ENCODE measurements at regions not wholly inside any gene's neighbourhood (a gene's known extent, or its start where the extent isn't known, plus 50 kb on each side); places are given as distances from the start of the nearest gene placed in this dataset.
"Not testable (repeated sequence)": the region's sequence is repeated elsewhere in the genome, so short reads cannot be mapped to it uniquely, and the experiment has no call there.

DNA sequence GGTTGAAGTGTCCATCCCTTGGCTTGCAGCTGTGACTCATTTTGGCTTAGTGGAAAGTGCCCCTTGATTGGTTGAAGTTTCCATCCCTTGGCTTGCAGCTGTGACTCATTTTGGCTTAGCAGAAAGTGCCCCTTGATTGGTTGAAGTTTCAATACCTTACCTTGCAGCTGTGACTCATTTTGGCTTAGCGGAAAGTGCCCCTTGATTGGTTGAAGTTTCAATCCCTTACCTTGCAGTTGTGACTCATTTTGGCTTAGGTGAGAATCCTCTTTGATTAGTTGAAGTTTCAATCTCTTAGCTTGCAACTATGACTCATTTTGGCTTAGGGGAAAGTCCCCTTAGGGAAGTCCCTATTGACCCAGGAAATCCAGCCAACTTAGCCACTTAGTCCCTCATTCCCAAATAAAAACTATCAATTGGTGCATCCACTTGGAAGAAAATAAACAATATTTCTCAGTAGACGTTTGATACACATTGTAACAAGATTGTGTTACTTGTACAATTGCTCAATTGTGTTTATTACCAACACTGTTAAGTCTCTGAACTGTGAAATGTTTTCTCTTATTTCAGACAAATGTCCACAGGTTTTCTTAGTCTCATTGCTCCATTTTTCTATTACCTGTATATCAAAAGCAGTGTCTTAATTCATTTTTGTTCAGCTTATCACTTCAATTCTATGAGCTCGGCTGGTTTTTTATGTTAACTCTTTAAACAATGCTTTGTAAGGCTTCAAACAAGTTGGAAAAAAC is 2308.8 kb upstream of the ACO1 start:
- no peak for DNase-seq (ENCODE audit: low read depth)
- no peak overlapping the region for H3K4me3 ChIP-seq (ENCODE audit: low read depth, low read length)
- TF ChIP-seq, protein P1, sequence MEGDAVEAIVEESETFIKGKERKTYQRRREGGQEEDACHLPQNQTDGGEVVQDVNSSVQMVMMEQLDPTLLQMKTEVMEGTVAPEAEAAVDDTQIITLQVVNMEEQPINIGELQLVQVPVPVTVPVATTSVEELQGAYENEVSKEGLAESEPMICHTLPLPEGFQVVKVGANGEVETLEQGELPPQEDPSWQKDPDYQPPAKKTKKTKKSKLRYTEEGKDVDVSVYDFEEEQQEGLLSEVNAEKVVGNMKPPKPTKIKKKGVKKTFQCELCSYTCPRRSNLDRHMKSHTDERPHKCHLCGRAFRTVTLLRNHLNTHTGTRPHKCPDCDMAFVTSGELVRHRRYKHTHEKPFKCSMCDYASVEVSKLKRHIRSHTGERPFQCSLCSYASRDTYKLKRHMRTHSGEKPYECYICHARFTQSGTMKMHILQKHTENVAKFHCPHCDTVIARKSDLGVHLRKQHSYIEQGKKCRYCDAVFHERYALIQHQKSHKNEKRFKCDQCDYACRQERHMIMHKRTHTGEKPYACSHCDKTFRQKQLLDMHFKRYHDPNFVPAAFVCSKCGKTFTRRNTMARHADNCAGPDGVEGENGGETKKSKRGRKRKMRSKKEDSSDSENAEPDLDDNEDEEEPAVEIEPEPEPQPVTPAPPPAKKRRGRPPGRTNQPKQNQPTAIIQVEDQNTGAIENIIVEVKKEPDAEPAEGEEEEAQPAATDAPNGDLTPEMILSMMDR (IDR thresholded peaks at IDR 0.05; ENCODE audit: insufficient read depth, low read length) = no peak

DNA sequence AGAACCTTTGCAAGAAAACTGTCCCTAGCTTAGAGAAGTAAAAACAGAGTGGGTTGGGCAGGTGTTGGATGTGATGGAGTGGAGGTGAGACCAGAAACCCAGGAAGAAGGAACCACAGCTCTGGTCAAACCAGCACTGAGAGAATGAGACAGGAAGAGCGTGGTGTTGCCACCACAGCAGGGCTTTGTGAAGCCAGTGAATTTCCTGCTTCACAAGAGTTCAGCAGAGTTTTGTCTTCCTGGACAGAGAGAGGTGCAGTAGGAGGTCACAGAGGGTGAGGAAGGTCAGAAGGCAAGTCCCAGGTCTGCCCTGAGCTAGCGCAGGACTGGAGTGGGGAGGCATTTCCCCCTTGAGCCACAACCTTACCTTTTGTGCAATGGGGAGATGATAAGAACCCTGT is 2306.2 kb upstream of the ACO1 start:
- TF ChIP-seq, protein P1 (IDR thresholded peaks at IDR 0.05; ENCODE audit: insufficient read depth, low read length) = no peak
- H3K4me3 ChIP-seq (ENCODE audit: low read depth, low read length) = no peak overlapping the region
- DNase-seq (ENCODE audit: low read depth) = no peak

DNA sequence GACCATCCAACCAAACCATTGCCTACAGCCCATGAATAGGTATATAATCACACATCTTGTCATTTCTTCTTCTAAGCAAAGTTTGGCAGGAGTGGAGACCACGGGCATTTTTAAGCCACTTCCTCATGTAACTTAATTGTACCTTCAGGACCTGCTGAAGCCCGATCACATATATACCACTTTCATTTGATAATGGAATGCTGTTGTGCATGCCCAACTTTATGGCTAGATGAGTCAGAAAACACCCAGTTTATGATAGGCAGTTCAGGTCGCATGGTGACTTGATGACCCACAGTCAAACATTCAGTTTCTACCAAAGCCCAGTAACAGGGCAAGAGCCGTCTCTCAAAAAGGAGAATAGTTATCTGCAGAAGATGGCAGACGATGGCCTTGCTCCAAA is 2295.0 kb upstream of the ACO1 start:
- TF ChIP-seq, protein P1 (IDR thresholded peaks at IDR 0.05; ENCODE audit: insufficient read depth, low read length) = no peak
- DNase-seq (ENCODE audit: low read depth) = no peak
- H3K4me3 ChIP-seq (ENCODE audit: low read depth, low read length) = no peak overlapping the region

DNA sequence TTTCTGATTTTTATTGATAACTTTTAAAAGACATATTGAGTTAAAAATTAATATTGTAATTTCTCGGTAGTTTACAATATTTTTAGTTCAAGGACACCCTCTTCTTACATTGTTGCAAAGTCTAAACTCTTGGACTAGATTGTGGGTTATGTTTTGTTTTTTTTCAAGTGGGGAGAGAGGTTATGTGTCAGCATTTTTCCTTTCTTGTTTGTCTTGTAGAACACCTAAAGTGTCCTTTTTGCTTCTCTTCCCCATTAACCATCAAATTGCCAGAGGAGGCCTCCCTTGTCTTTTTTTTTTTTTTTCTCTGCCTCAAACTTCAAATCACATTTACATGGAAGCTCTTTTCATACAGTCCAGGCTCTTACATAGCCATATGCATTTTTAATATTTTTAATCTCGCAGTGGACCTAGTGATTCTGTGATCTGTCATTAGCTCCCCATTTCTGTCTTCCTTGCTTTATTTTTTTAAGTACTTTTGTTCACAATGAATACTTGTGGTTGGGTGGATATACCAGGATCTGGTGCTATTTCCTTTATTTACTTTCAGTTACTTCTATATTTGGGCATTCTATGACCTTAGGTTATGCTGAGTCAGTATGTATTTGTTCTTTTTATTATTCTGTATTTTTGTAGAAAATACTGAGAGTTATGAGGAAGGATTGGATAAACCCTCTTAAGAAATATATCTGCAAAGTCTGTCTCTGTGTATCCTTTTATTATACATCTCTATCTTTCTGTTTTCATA is 2280.6 kb upstream of the ACO1 start:
- no peak for DNase-seq (ENCODE audit: low read depth)
- H3K4me3 ChIP-seq (ENCODE audit: low read depth, low read length) = no peak overlapping the region
- TF ChIP-seq, protein P1 (IDR thresholded peaks at IDR 0.05; ENCODE audit: insufficient read depth, low read length) = no peak

DNA sequence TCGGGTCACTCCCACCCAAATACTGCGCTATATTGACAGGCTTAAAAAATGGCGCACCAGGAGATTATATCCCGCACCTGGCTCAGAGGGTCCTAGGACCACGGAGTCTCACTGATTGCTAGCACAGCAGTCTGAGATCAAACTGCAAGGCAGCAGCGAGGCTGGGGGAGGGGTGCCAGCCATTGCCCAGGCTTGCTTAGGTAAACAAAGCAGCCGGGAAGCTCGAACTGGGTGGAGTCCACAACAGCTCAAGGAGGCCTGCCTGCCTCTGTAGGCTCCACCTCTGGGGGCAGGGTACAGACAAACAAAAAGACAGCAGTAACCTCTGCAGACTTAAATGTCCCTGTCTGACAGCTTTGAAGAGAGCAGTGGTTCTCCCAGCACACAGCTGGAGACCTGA is 2277.3 kb upstream of the ACO1 start:
- not testable (repeated sequence) for DNase-seq (ENCODE audit: low read depth); H3K4me3 ChIP-seq (ENCODE audit: low read depth, low read length)

DNA sequence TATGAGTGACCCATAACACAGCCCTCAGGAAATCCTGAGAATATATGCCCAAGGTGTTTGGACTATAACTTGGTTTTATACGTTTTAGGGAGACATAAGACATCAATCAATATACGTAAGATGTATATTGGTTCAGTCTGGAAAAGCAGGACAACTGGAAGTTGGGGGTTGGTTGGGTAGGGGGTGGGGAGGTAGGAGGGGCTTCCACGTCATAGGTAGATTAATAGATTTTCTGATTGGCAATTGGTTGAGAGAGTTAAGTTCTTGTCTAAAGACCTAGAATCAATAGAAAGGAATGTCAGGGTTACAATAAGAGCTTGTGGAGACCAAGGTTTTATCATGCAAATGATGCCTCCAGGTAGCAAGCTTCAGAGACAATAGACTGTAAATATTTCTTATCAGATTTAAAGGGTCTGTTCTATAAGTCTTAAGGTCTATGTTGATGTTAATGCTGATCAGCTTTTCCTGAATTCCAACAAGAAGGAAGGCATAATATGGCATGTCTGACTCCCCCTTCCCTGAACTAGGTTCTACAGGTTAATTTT is 2267.7 kb upstream of the ACO1 start:
- no peak for DNase-seq (ENCODE audit: low read depth)
- H3K4me3 ChIP-seq (ENCODE audit: low read depth, low read length) = no peak overlapping the region
- TF ChIP-seq, protein P1 (IDR thresholded peaks at IDR 0.05; ENCODE audit: insufficient read depth, low read length) = no peak

DNA sequence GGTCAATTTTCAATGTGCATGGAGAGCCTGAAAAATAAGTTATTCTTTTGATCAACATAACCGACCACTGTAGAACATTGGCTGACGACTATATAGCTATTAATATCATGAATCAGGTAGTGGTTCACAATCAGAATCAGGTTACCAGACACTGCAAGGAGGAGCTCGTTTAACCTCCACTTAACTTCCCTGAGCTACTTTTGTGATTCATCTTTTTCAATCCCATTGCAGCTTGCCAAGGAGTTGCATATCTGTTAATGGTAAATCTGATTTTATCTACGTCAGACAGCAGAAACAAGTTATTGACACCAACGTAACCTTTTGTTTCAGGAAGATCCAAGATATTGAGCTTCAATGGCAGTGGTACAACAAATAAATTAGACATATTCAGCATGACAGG is 2263.8 kb upstream of the ACO1 start:
- no peak overlapping the region for H3K4me3 ChIP-seq (ENCODE audit: low read depth, low read length)
- TF ChIP-seq, protein P1 (IDR thresholded peaks at IDR 0.05; ENCODE audit: insufficient read depth, low read length) = no peak
- DNase-seq (ENCODE audit: low read depth) = no peak
